Rectal smooth muscle tissue (tissue), 1 donor: ENCODE measurements at regions not wholly inside any gene's neighbourhood (a gene's known extent, or its start where the extent isn't known, plus 50 kb on each side); places are given as distances from the start of the nearest gene placed in this dataset.

Experiments used
- H3K27ac ChIP-seq: one replicate; pipeline ENCODE4 v1.7.0; 2013; ENCODE audit warnings: low read depth, low read length, inconsistent platforms
- H3K27me3 ChIP-seq: one replicate; pipeline ENCODE4 v1.7.0; 2013; ENCODE audit warnings: low read length; ENCODE audit not compliant: control insufficient read depth, insufficient read depth
- H3K36me3 ChIP-seq: one replicate; pipeline ENCODE4 v1.7.0; 2013; ENCODE audit warnings: low read length; ENCODE audit not compliant: control insufficient read depth, insufficient read depth
- H3K4me1 ChIP-seq: one replicate; pipeline ENCODE4 v1.7.0; 2013; ENCODE audit warnings: low read length; ENCODE audit not compliant: control insufficient read depth, insufficient read depth
- H3K4me3 ChIP-seq: one replicate; pipeline ENCODE4 v1.7.0; 2013; ENCODE audit warnings: low read length
- H3K9ac ChIP-seq: one replicate; pipeline ENCODE4 v1.7.0; 2013; ENCODE audit warnings: low read length

- Histone ChIP-seq H3K4me1 (no peaks in the 10 kb centered on the region), H3K9ac (no peak overlapping the region), H3K27me3 (peaks cover 3% of the 10 kb centered on the region), H3K27ac (no peak overlapping the region), H3K36me3 (no peaks in the 10 kb centered on the region), H3K4me3 (no peak overlapping the region)
These were observed 59.5 kb upstream of the CCDC160 start for GRCh38 chrX:134177527-134177926.

- H3K27ac ChIP-seq, result no peak overlapping the region
- H3K36me3 ChIP-seq, result no peaks in the 10 kb centered on the region
- H3K4me3 ChIP-seq, result no peak overlapping the region
- H3K27me3 ChIP-seq, result peaks cover 4% of the 10 kb centered on the region
- no peaks in the 10 kb centered on the region for H3K4me1 ChIP-seq
- H3K9ac ChIP-seq, result no peak overlapping the region
These were observed 56.2 kb upstream of the CCDC160 start for GRCh38 chrX:134180601-134181274.

GRCh38 chrX:134181275-134181660, 55.7 kb upstream of the CCDC160 start:
- Histone ChIP-seq H3K36me3 (no peaks in the 10 kb centered on the region), H3K4me3 (no peak overlapping the region), H3K27ac (no peak overlapping the region), H3K9ac (no peak overlapping the region), H3K4me1 (no peaks in the 10 kb centered on the region), H3K27me3 (peaks cover 4% of the 10 kb centered on the region)

GRCh38 chrX:134183665-134184064, 53.3 kb upstream of the CCDC160 start:
- no peak overlapping the region for H3K27ac ChIP-seq
- H3K4me3 ChIP-seq, result no peak overlapping the region
- no peak overlapping the region for H3K9ac ChIP-seq
- H3K36me3 ChIP-seq, result no peaks in the 10 kb centered on the region
- peaks cover 4% of the 10 kb centered on the region for H3K27me3 ChIP-seq
- no peaks in the 10 kb centered on the region for H3K4me1 ChIP-seq

GRCh38 chrX:134184936-134185335, 52.0 kb upstream of the CCDC160 start:
- Histone ChIP-seq H3K4me1 (no peaks in the 10 kb centered on the region), H3K4me3 (no peak overlapping the region), H3K27me3 (peaks cover 4% of the 10 kb centered on the region), H3K36me3 (no peaks in the 10 kb centered on the region), H3K27ac (no peak overlapping the region), H3K9ac (no peak overlapping the region)

- H3K4me1 ChIP-seq, result no peaks in the 10 kb centered on the region
- H3K36me3 ChIP-seq, result no peaks in the 10 kb centered on the region
- H3K27ac ChIP-seq, result no peak overlapping the region
- peaks cover 4% of the 10 kb centered on the region for H3K27me3 ChIP-seq
- no peak overlapping the region for H3K4me3 ChIP-seq
- H3K9ac ChIP-seq, result no peak overlapping the region
These were observed 50.4 kb upstream of the CCDC160 start for GRCh38 chrX:134186362-134187121.
